Caco-2 (cell line): ENCODE measurements at regions not wholly inside any gene's neighbourhood (a gene's known extent, or its start where the extent isn't known, plus 50 kb on each side); places are given as distances from the start of the nearest gene placed in this dataset.

Experiments
- BruUV-seq: library from RNA; stranded (reverse); fragments of 400-500 nt; replicated peaks from 2 replicates; lab custom pipeline; 2021; lab: Mats Ljungman, UMichigan
- CTCF ChIA-PET: fragments of 300-600 bp; sonication (Branson Sonifier 250); formaldehyde crosslinking; loops from one replicate; lab custom pipeline; 2022; ENCODE audit warnings: antibody characterized with exemption; lab: Charles Lee
- POLR2A ChIA-PET: fragments of 300-600 bp; sonication (Branson Sonifier 250); formaldehyde crosslinking; loops from one replicate; lab custom pipeline; 2022; ENCODE audit warnings: antibody characterized with exemption; lab: Charles Lee
- DNase-seq, 2 experiments: peaks; one replicate each; pipeline versions ENCODE4 v3.0.0 to v3.0.0-alpha.2; 2020 to 2022
- H3K27me3 ChIP-seq: replicated peaks from 2 replicates; pipeline ENCODE4 v1.6.0; 2011; ENCODE audit warnings: low read length; ENCODE audit not compliant: control insufficient read depth, insufficient read depth
- H3K36me3 ChIP-seq: 2 replicates; pipeline ENCODE4 v1.5.1; 2011; ENCODE audit warnings: low read length; ENCODE audit not compliant: control insufficient read depth, insufficient read depth
- H3K4me1 ChIP-seq: fragments of 250-450 bp; sonication (Bioruptor Pico); 2 replicates; pipeline ENCODE4 v1.5.1; 2020; ENCODE audit warnings: mild to moderate bottlenecking
- H3K4me3 ChIP-seq: 2 replicates; pipeline ENCODE4 v1.5.1; 2011; ENCODE audit warnings: low read depth, mild to moderate bottlenecking, control low read depth, low read length
- H3K9me3 ChIP-seq: fragments of 250-450 bp; sonication (Bioruptor Pico); 2 replicates; pipeline ENCODE4 v1.5.1; 2020; ENCODE audit warnings: mild to moderate bottlenecking, moderate library complexity
- H3K27ac Mint-ChIP-seq: one replicate; pipeline ENCODE4 v1.8.0; 2022; ENCODE audit warnings: mixed read lengths; ENCODE audit not compliant: unreplicated experiment
- H3K27me3 Mint-ChIP-seq: one replicate; pipeline ENCODE4 v1.8.0; 2022; ENCODE audit warnings: mixed read lengths; ENCODE audit not compliant: insufficient read depth, unreplicated experiment
- H3K36me3 Mint-ChIP-seq: one replicate; pipeline ENCODE4 v1.8.0; 2022; ENCODE audit warnings: mild to moderate bottlenecking, mixed read lengths; ENCODE audit not compliant: insufficient read depth, unreplicated experiment
- H3K4me1 Mint-ChIP-seq: one replicate; pipeline ENCODE4 v1.8.0; 2022; ENCODE audit warnings: low read depth, mixed read lengths; ENCODE audit not compliant: unreplicated experiment
- H3K4me3 Mint-ChIP-seq: one replicate; pipeline ENCODE4 v1.8.0; 2022; ENCODE audit warnings: mild to moderate bottlenecking, moderate library complexity, mixed read lengths; ENCODE audit not compliant: unreplicated experiment
- H3K9me3 Mint-ChIP-seq: one replicate; pipeline ENCODE4 v1.8.0; 2022; ENCODE audit warnings: mixed read lengths; ENCODE audit not compliant: unreplicated experiment
- CTCF ChIP-seq, 2 experiments: fragments of 200-600 bp in 1 of 2; IDR thresholded peaks; 1 replicate in 1 of 2; 2 replicates in 1 of 2; pipeline versions ENCODE4 v1.5.1 to v1.8.0; 2011 to 2022; ENCODE audit warnings: antibody characterized with exemption in 1 of 2, control low read depth in 1 of 2, inconsistent platforms in 1 of 2, low read depth in 1 of 2, low read length in 1 of 2, mild to moderate bottlenecking in 1 of 2, moderate library complexity in 1 of 2; ENCODE audit not compliant: insufficient read depth in 1 of 2, severe bottlenecking in 1 of 2, unreplicated experiment in 1 of 2
- intact Hi-C: fragments of 100-400 bp; cut with micrococcal nuclease; formaldehyde crosslinking; loops from one replicate; pipeline ENCODE4 v1.10.0; 2022; ENCODE audit not compliant: unreplicated experiment

DNA sequence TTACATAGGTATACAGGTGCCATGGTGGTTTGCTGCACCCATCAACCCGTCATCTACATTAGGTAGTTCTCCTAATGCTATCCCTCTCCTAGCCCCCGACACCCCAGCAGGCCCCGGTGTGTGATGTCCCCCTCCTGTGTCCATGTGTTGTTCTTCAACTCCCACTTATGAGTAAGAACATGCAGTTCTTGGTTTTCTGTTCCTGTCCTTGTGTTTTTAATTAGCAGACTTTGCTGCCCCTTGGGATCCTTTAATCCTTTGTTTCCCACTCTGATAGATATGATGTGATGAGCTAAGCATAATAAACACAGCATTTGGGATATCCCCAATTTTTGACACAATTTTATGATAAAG is 71.1 kb upstream of the PALS2 start:
- CTCF ChIA-PET = no interaction called here
- intact Hi-C loops = no loop called here
- Mint-ChIP-seq H3K36me3 (no peaks in the 10 kb centered on the region), H3K27ac (no peak overlapping the region), H3K9me3 (peaks cover 9% of the 10 kb centered on the region), H3K27me3 (no peaks in the 10 kb centered on the region), H3K4me3 (no peak overlapping the region), H3K4me1 (peaks cover 17% of the 10 kb centered on the region)
- DNase-seq = no peak
- POLR2A ChIA-PET = no interaction called here
- no peak for TF ChIP-seq CTCF (IDR thresholded peaks at IDR 0.05; ENCODE audit: insufficient read depth in 1 of 2, low read depth in 1 of 2, low read length in 1 of 2, severe bottlenecking in 1 of 2, unreplicated experiment in 1 of 2)
- Histone ChIP-seq H3K27me3 (no peaks in the 10 kb centered on the region), H3K36me3 (no peaks in the 10 kb centered on the region), H3K9me3 (0 out of 2 replicates have a peak, but pooled peaks cover 5% of the 10 kb centered on the region), H3K4me1 (peaks cover 11% of the 10 kb centered on the region), H3K4me3 (no peak overlapping the region)
- no TSS peak for BruUV-seq

GRCh38 chr7:24503506-24503905 is 69.7 kb upstream of the PALS2 start:
- H3K36me3 Mint-ChIP-seq = no peaks in the 10 kb centered on the region
- no peak overlapping the region for H3K4me3 ChIP-seq
- intact Hi-C loops = no loop called here
- peaks cover 23% of the 10 kb centered on the region for H3K4me1 ChIP-seq
- no peaks in the 10 kb centered on the region for H3K27me3 ChIP-seq
- BruUV-seq = no TSS peak
- H3K9me3 Mint-ChIP-seq = peaks cover 9% of the 10 kb centered on the region
- no peak overlapping the region for H3K27ac Mint-ChIP-seq
- H3K27me3 Mint-ChIP-seq = no peaks in the 10 kb centered on the region
- H3K36me3 ChIP-seq = no peaks in the 10 kb centered on the region
- no peak for TF ChIP-seq CTCF (IDR thresholded peaks at IDR 0.05; ENCODE audit: insufficient read depth in 1 of 2, low read depth in 1 of 2, low read length in 1 of 2, severe bottlenecking in 1 of 2, unreplicated experiment in 1 of 2)
- peaks cover 31% of the 10 kb centered on the region for H3K4me1 Mint-ChIP-seq
- ChIA-PET CTCF (no interaction called here), POLR2A (no interaction called here)
- DNase-seq = no peak
- H3K4me3 Mint-ChIP-seq = no peak overlapping the region
- 0 out of 2 replicates have a peak, but pooled peaks cover 5% of the 10 kb centered on the region for H3K9me3 ChIP-seq

- no peaks in the 10 kb centered on the region for H3K27me3 Mint-ChIP-seq
- BruUV-seq = no TSS peak
- H3K9me3 Mint-ChIP-seq = peaks cover 9% of the 10 kb centered on the region
- Histone ChIP-seq H3K36me3 (no peaks in the 10 kb centered on the region), H3K9me3 (0 out of 2 replicates have a peak, but pooled peaks cover 5% of the 10 kb centered on the region), H3K4me1 (peaks cover 28% of the 10 kb centered on the region), H3K4me3 (no peak overlapping the region), H3K27me3 (no peaks in the 10 kb centered on the region)
- peaks cover 32% of the 10 kb centered on the region for H3K4me1 Mint-ChIP-seq
- H3K36me3 Mint-ChIP-seq = no peaks in the 10 kb centered on the region
- ChIA-PET POLR2A (no interaction called here), CTCF (no interaction called here)
- intact Hi-C loops = no loop called here
- no peak overlapping the region for H3K4me3 Mint-ChIP-seq
- DNase-seq = no peak
- no peak overlapping the region for H3K27ac Mint-ChIP-seq
- TF ChIP-seq CTCF (IDR thresholded peaks at IDR 0.05; ENCODE audit: insufficient read depth in 1 of 2, low read depth in 1 of 2, low read length in 1 of 2, severe bottlenecking in 1 of 2, unreplicated experiment in 1 of 2) = no peak
Observed at GRCh38 chr7:24504040-24504439, 69.2 kb upstream of the PALS2 start.
